Stomach (tissue), 4 donors: ENCODE measurements at regions not wholly inside any gene's neighbourhood (a gene's known extent, or its start where the extent isn't known, plus 50 kb on each side); places are given as distances from the start of the nearest gene placed in this dataset.

Source experiments
- EP300 ChIP-seq: sonication (generic); formaldehyde crosslinking; IDR thresholded peaks from one replicate; pipeline ENCODE4 v1.6.1; 2017; ENCODE audit warnings: antibody characterized with exemption
- POLR2A ChIP-seq, 4 donors: fragments of 450-650 bp; IDR thresholded peaks; one replicate each; pipeline ENCODE4 v1.6.1; 2016; ENCODE audit warnings: antibody characterized with exemption in 4 of 4, control low read depth in 2 of 4, mild to moderate bottlenecking in 1 of 4, moderate library complexity in 1 of 4
- POLR2AphosphoS5 ChIP-seq, 3 donors: sonication (generic); formaldehyde crosslinking; IDR thresholded peaks; one replicate each; pipeline ENCODE4 v1.6.1; 2016; ENCODE audit warnings: antibody characterized with exemption in 3 of 3
- TF ChIP-seq, protein P1 (sequence below), 7 experiments: fragments of 450-650 bp in 4 of 7; fragments of 200-600 bp in 3 of 7; sonication (generic) in 3 of 7; IDR thresholded peaks; one replicate each; pipeline ENCODE4 v1.5.1; 2016 to 2019; ENCODE audit warnings: antibody characterized with exemption in 7 of 7, control low read depth in 2 of 7, mild to moderate bottlenecking in 1 of 7

DNA sequence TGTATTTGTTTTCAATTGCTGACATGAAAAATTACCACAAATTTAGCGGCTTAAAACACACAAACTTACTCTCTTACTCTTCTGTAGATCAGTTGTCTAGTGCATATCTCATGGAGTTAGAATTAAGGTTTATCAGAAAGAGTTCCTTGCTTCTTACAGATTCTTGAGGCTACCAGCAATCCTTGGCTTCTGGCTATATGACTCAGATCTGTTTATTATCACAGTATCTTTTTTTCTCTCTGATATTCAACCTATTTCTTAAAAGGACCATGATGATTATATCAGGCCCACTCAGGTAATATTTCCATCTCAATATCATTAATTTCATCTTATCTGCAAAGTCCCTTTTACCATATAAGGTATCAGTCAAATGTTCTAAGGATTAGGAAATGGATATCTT, 263.5 kb upstream of the BCHE start:
- TF ChIP-seq EP300: no peak
- TF ChIP-seq, protein P1, sequence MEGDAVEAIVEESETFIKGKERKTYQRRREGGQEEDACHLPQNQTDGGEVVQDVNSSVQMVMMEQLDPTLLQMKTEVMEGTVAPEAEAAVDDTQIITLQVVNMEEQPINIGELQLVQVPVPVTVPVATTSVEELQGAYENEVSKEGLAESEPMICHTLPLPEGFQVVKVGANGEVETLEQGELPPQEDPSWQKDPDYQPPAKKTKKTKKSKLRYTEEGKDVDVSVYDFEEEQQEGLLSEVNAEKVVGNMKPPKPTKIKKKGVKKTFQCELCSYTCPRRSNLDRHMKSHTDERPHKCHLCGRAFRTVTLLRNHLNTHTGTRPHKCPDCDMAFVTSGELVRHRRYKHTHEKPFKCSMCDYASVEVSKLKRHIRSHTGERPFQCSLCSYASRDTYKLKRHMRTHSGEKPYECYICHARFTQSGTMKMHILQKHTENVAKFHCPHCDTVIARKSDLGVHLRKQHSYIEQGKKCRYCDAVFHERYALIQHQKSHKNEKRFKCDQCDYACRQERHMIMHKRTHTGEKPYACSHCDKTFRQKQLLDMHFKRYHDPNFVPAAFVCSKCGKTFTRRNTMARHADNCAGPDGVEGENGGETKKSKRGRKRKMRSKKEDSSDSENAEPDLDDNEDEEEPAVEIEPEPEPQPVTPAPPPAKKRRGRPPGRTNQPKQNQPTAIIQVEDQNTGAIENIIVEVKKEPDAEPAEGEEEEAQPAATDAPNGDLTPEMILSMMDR (IDR thresholded peaks at IDR 0.05): no peak
- no peak for TF ChIP-seq POLR2A (IDR thresholded peaks at IDR 0.05)
- TF ChIP-seq POLR2AphosphoS5 (IDR thresholded peaks at IDR 0.05): no peak
